OCI-LY7 (cell line): ENCODE measurements at regions not wholly inside any gene's neighbourhood (a gene's known extent, or its start where the extent isn't known, plus 50 kb on each side); places are given as distances from the start of the nearest gene placed in this dataset.

ENCODE experiments used
- BruUV-seq: library from RNA; stranded (reverse); fragments of 400-500 nt; replicated peaks from 2 replicates; lab custom pipeline; 2021; lab: Mats Ljungman, UMichigan
- CTCF ChIA-PET: fragments of 300-600 bp; sonication (Branson Sonifier 250); formaldehyde crosslinking; loops from one replicate; lab custom pipeline; 2022; ENCODE audit warnings: antibody characterized with exemption; ENCODE audit not compliant: unreplicated experiment; lab: Charles Lee
- POLR2A ChIA-PET: fragments of 300-600 bp; sonication (Branson Sonifier 250); formaldehyde crosslinking; loops from one replicate; lab custom pipeline; 2022; ENCODE audit warnings: antibody characterized with exemption; lab: Charles Lee
- DNase-seq: peaks from one replicate; pipeline ENCODE4 v3.0.0-alpha.2; 2015; ENCODE audit warnings: low spot score
- H2AFZ ChIP-seq: fragments of 200-600 bp; sonication (generic), shearing (Covaris generic); 2 replicates; pipeline ENCODE4 v1.6.1; 2014; ENCODE audit warnings: mild to moderate bottlenecking, antibody characterized with exemption, low read length, moderate library complexity
- H3K27ac ChIP-seq: fragments of 200-600 bp; sonication (generic); 2 replicates; pipeline ENCODE4 v1.5.1; 2014; ENCODE audit warnings: mixed run types, low read depth, mild to moderate bottlenecking, moderate library complexity, low read length, inconsistent platforms; ENCODE audit not compliant: poor library complexity, severe bottlenecking
- H3K36me3 ChIP-seq: fragments of 200-600 bp; sonication (generic); 2 replicates; pipeline ENCODE4 v1.6.1; 2014; ENCODE audit warnings: mild to moderate bottlenecking, antibody characterized with exemption, low read length, moderate library complexity, mixed read lengths; ENCODE audit not compliant: insufficient read depth
- H3K4me1 ChIP-seq: fragments of 200-600 bp; sonication (generic); 2 replicates; pipeline ENCODE4 v1.5.1; 2014; ENCODE audit warnings: mild to moderate bottlenecking, low read length; ENCODE audit not compliant: insufficient read depth, poor library complexity, severe bottlenecking
- H3K4me2 ChIP-seq: fragments of 200-600 bp; sonication (generic); 2 replicates; pipeline ENCODE4 v1.6.1; 2014; ENCODE audit warnings: mild to moderate bottlenecking, low read length
- H3K4me3 ChIP-seq: fragments of 200-600 bp; sonication (generic); 2 replicates; pipeline ENCODE4 v1.5.1; 2014; ENCODE audit warnings: mild to moderate bottlenecking, low read depth, low read length; ENCODE audit not compliant: poor library complexity, severe bottlenecking
- H3K79me2 ChIP-seq: fragments of 200-600 bp; sonication (generic); 2 replicates; pipeline ENCODE4 v1.6.1; 2016; ENCODE audit warnings: low read depth, mild to moderate bottlenecking, low read length, moderate library complexity, mixed read lengths; ENCODE audit not compliant: insufficient read depth
- H3K9me2 ChIP-seq: fragments of 200-600 bp; sonication (generic); 2 replicates; pipeline ENCODE4 v1.6.1; 2016; ENCODE audit warnings: mild to moderate bottlenecking, low read length, mixed read lengths; ENCODE audit not compliant: insufficient read depth
- H3K9me3 ChIP-seq: fragments of 200-600 bp; sonication (generic); 2 replicates; pipeline ENCODE4 v1.6.1; 2014; ENCODE audit warnings: mild to moderate bottlenecking, mixed run types, low read length, mixed read lengths
- H4K20me1 ChIP-seq: fragments of 200-600 bp; sonication (generic); 2 replicates; pipeline ENCODE4 v1.6.1; 2014; ENCODE audit warnings: mild to moderate bottlenecking, antibody characterized with exemption, low read length, moderate library complexity, mixed read lengths; ENCODE audit not compliant: insufficient read depth
- EZH2phosphoT487 ChIP-seq: fragments of 200-600 bp; sonication (generic); IDR thresholded peaks from 2 replicates; pipeline ENCODE4 v1.6.1; 2018; ENCODE audit warnings: low read depth, borderline replicate concordance, mild to moderate bottlenecking, mixed run types, antibody characterized with exemption, low read length, moderate library complexity, mixed read lengths
- intact Hi-C: fragments of 100-400 bp; cut with micrococcal nuclease; formaldehyde crosslinking; loops from one replicate; pipeline ENCODE4 v1.10.0; 2022; ENCODE audit not compliant: unreplicated experiment
- TF ChIP-seq, protein P1 (sequence below): fragments of 200-600 bp; sonication (generic); conservative IDR thresholded peaks from 2 replicates; pipeline ENCODE4 v1.5.1; 2014; ENCODE audit warnings: mild to moderate bottlenecking, antibody characterized with exemption, low read length, moderate library complexity, mixed read lengths

DNA sequence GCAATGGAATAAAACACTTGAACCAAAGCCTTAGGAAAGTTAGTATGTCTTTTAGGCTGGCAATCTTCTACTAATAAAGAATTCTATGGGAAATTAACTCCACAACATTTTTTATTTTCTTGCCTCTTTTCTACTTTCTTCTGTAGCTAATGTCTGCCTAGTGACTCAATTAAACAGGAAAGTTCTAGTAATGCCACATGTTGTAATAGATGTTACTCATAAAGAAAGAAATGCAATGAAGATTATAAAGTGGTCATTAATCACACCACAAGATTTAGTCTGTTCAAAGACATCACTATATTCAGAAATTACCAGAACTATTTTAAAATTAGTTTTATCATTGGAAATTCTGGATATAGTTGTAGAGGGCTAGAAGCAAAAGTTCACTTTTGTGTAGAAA, 329.7 kb downstream of the SI start:
- POLR2A ChIA-PET, result no interaction called here
- no peak for TF ChIP-seq EZH2phosphoT487
- TF ChIP-seq, protein P1, sequence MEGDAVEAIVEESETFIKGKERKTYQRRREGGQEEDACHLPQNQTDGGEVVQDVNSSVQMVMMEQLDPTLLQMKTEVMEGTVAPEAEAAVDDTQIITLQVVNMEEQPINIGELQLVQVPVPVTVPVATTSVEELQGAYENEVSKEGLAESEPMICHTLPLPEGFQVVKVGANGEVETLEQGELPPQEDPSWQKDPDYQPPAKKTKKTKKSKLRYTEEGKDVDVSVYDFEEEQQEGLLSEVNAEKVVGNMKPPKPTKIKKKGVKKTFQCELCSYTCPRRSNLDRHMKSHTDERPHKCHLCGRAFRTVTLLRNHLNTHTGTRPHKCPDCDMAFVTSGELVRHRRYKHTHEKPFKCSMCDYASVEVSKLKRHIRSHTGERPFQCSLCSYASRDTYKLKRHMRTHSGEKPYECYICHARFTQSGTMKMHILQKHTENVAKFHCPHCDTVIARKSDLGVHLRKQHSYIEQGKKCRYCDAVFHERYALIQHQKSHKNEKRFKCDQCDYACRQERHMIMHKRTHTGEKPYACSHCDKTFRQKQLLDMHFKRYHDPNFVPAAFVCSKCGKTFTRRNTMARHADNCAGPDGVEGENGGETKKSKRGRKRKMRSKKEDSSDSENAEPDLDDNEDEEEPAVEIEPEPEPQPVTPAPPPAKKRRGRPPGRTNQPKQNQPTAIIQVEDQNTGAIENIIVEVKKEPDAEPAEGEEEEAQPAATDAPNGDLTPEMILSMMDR, result no peak
- no peaks in the 10 kb centered on the region for H3K4me1 ChIP-seq

DNA sequence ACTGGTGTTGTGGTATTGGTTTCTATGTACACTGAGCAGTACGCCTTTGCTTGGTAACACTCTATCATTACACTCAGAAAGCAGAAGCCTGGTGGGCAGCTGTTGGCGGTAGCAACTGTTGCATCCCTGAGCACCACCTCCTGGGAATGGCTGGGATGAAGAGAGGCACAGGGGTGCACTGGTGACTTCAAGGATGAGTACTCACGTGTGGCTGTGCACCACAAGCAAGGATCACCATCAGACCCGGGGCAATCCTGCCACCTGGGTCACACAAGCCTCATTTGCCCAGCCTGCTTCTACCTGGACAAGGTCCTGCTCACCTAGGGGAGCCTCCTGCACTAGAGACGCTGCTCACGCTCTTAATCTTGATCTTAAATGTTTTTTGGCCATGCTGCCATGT, 336.4 kb downstream of the SI start:
- Histone ChIP-seq H3K9me3 (no peaks in the 10 kb centered on the region), H3K36me3 (no peaks in the 10 kb centered on the region), H3K9me2 (no peaks in the 10 kb centered on the region), H3K4me1 (no peaks in the 10 kb centered on the region), H3K79me2 (no peaks in the 10 kb centered on the region), H3K4me2 (no peak overlapping the region), H2AFZ (no peak overlapping the region), H3K27ac (no peak overlapping the region), H3K4me3 (no peak overlapping the region), H4K20me1 (no peaks in the 10 kb centered on the region)
- TF ChIP-seq, protein P1, result no peak
- TF ChIP-seq EZH2phosphoT487, result no peak
- DNase-seq, result no peak
- ChIA-PET CTCF (no interaction called here), POLR2A (no interaction called here)
- intact Hi-C loops, result no loop called here
- no TSS peak for BruUV-seq

More for the DNA sequence above, 329.7 kb downstream of the SI start:
- Histone ChIP-seq H2AFZ (no peak overlapping the region), H3K4me3 (no peak overlapping the region), H3K4me2 (no peak overlapping the region), H3K9me2 (no peaks in the 10 kb centered on the region), H3K36me3 (no peaks in the 10 kb centered on the region), H3K27ac (no peak overlapping the region), H3K9me3 (no peaks in the 10 kb centered on the region), H3K79me2 (no peaks in the 10 kb centered on the region), H4K20me1 (no peaks in the 10 kb centered on the region)
- BruUV-seq, result no TSS peak
- CTCF ChIA-PET, result no interaction called here
- no peak for DNase-seq
- intact Hi-C loops, result no loop called here

- Histone ChIP-seq H2AFZ (no peak overlapping the region), H3K9me2 (no peaks in the 10 kb centered on the region), H3K27ac (no peak overlapping the region), H3K4me1 (no peaks in the 10 kb centered on the region), H3K36me3 (no peaks in the 10 kb centered on the region), H3K9me3 (no peaks in the 10 kb centered on the region), H3K4me2 (no peak overlapping the region), H4K20me1 (no peaks in the 10 kb centered on the region), H3K79me2 (no peaks in the 10 kb centered on the region), H3K4me3 (no peak overlapping the region)
- intact Hi-C loops, result no loop called here
- ChIA-PET POLR2A (no interaction called here), CTCF (no interaction called here)
- TF ChIP-seq, protein P1, result no peak
- no peak for TF ChIP-seq EZH2phosphoT487
- BruUV-seq, result no TSS peak
- no peak for DNase-seq
These were observed 341.1 kb downstream of the SI start for GRCh38 chr3:164737174-164737573.
